Neural progenitor cell (in vitro differentiated cells): ENCODE measurements at regions not wholly inside any gene's neighbourhood (a gene's known extent, or its start where the extent isn't known, plus 50 kb on each side); places are given as distances from the start of the nearest gene placed in this dataset.

Experiments used
- CTCF ChIP-seq: fragments of 200-600 bp; sonication (generic); IDR thresholded peaks from 2 replicates; pipeline ENCODE4 v1.5.1; 2017; ENCODE audit warnings: antibody characterized with exemption, mild to moderate bottlenecking
- EZH2phosphoT487 ChIP-seq: fragments of 200-600 bp; sonication (generic); IDR thresholded peaks from 2 replicates; pipeline ENCODE4 v1.6.1; 2017; ENCODE audit warnings: antibody characterized with exemption

- TF ChIP-seq CTCF: no peak
- TF ChIP-seq EZH2phosphoT487: no peak
Observed at GRCh38 chr13:48838193-48838973, 137.3 kb upstream of the FNDC3A start.
